HepG2 (cell line): ENCODE measurements at regions not wholly inside any gene's neighbourhood (a gene's known extent, or its start where the extent isn't known, plus 50 kb on each side); places are given as distances from the start of the nearest gene placed in this dataset.

Experiments used
- SOX13 ChIP-seq, 3 experiments: fragments of 450-650 bp in 1 of 3; sonication (generic) in 1 of 3; formaldehyde crosslinking in 1 of 3; IDR thresholded peaks in 2 of 3; conservative IDR thresholded peaks in 1 of 3; 2 replicates each; pipeline versions ENCODE4 v1.5.0 to v1.6.1; 2016 to 2020; ENCODE audit warnings: antibody characterized with exemption in 1 of 3, mild to moderate bottlenecking in 1 of 3, missing compliant biosample characterization in 1 of 3, missing genetic modification reagents in 1 of 3, moderate library complexity in 1 of 3
- TF ChIP-seq, protein P1 (sequence below), 2 experiments: fragments of 450-650 bp in 1 of 2; sonication (generic) in 1 of 2; formaldehyde crosslinking in 1 of 2; IDR thresholded peaks; 2 replicates each; pipeline versions ENCODE4 v1.6.1 to v1.8.0; 2016 to 2022; ENCODE audit warnings: antibody characterized with exemption in 1 of 2, mild to moderate bottlenecking in 1 of 2, missing genetic modification reagents in 1 of 2
- TF ChIP-seq, protein P2 (sequence below): sonication (generic); formaldehyde crosslinking; IDR thresholded peaks from 2 replicates; pipeline ENCODE4 v1.4.0; 2020; ENCODE audit warnings: mild to moderate bottlenecking, missing genetic modification reagents

DNA sequence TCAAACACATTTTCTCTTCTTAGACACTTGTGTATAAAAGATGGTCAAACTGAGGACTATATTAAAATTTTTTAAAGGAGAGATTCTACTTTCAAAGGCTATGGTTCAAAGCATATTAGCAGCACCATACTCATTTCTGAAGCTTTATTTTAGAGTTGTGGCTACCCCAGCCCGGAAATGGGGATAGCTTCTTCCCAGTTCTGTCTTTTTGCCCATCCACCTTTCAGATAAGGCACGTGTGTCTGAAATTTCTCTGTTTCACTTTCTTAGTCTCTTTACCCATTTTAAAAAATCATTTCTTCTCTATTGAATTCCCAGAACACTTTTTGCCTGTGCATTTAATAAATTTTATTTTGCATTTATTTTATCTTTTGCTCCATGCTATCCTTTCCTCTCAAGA lies 431.5 kb downstream of the RNF144A start (continued):
- TF ChIP-seq, protein P1, sequence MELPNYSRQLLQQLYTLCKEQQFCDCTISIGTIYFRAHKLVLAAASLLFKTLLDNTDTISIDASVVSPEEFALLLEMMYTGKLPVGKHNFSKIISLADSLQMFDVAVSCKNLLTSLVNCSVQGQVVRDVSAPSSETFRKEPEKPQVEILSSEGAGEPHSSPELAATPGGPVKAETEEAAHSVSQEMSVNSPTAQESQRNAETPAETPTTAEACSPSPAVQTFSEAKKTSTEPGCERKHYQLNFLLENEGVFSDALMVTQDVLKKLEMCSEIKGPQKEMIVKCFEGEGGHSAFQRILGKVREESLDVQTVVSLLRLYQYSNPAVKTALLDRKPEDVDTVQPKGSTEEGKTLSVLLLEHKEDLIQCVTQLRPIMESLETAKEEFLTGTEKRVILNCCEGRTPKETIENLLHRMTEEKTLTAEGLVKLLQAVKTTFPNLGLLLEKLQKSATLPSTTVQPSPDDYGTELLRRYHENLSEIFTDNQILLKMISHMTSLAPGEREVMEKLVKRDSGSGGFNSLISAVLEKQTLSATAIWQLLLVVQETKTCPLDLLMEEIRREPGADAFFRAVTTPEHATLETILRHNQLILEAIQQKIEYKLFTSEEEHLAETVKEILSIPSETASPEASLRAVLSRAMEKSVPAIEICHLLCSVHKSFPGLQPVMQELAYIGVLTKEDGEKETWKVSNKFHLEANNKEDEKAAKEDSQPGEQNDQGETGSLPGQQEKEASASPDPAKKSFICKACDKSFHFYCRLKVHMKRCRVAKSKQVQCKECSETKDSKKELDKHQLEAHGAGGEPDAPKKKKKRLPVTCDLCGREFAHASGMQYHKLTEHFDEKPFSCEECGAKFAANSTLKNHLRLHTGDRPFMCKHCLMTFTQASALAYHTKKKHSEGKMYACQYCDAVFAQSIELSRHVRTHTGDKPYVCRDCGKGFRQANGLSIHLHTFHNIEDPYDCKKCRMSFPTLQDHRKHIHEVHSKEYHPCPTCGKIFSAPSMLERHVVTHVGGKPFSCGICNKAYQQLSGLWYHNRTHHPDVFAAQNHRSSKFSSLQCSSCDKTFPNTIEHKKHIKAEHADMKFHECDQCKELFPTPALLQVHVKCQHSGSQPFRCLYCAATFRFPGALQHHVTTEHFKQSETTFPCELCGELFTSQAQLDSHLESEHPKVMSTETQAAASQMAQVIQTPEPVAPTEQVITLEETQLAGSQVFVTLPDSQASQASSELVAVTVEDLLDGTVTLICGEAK (IDR thresholded peaks at IDR 0.05), result no peak
- TF ChIP-seq, protein P1 (CRISPR knock-in tag; IDR thresholded peaks at IDR 0.05), result no peak
- TF ChIP-seq, protein P2, sequence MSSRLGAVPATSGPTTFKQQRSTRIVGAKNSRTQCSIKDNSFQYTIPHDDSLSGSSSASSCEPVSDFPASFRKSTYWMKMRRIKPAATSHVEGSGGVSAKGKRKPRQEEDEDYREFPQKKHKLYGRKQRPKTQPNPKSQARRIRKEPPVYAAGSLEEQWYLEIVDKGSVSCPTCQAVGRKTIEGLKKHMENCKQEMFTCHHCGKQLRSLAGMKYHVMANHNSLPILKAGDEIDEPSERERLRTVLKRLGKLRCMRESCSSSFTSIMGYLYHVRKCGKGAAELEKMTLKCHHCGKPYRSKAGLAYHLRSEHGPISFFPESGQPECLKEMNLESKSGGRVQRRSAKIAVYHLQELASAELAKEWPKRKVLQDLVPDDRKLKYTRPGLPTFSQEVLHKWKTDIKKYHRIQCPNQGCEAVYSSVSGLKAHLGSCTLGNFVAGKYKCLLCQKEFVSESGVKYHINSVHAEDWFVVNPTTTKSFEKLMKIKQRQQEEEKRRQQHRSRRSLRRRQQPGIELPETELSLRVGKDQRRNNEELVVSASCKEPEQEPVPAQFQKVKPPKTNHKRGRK (CRISPR knock-in tag), result no peak
- no peak for TF ChIP-seq SOX13 (IDR thresholded peaks at IDR 0.05)
- no peak for TF ChIP-seq SOX13 (CRISPR knock-in tag; conservative IDR thresholded peaks at IDR 0.05 in 1 of 2, IDR thresholded peaks at IDR 0.05 in 1 of 2)
